Vagina (tissue), 2 donors: ENCODE measurements at regions not wholly inside any gene's neighbourhood (a gene's known extent, or its start where the extent isn't known, plus 50 kb on each side); places are given as distances from the start of the nearest gene placed in this dataset.

Experiments
- DNase-seq, 2 donors: peaks; one replicate each; pipeline ENCODE4 v3.0.0-alpha.2; 2017; ENCODE audit errors: extremely low spot score in 2 of 2
- H3K27ac ChIP-seq: fragments of 200-600 bp; sonication (generic); one replicate; pipeline ENCODE4 v1.5.1; 2019
- H3K27me3 ChIP-seq: fragments of 200-600 bp; sonication (generic); one replicate; pipeline ENCODE4 v1.5.1; 2019
- H3K36me3 ChIP-seq, 2 donors: fragments of 200-600 bp; sonication (generic); one replicate each; pipeline ENCODE4 v1.5.1; 2017 to 2019
- H3K4me1 ChIP-seq: fragments of 200-600 bp; sonication (generic); one replicate; pipeline ENCODE4 v1.5.1; 2019
- H3K4me3 ChIP-seq, 2 donors: fragments of 200-600 bp; sonication (generic); 1 replicate in 1 of 2; 2 replicates in 1 of 2; pipeline ENCODE4 v1.5.1; 2016 to 2019
- H3K9me3 ChIP-seq: fragments of 200-600 bp; sonication (generic); one replicate; pipeline ENCODE4 v1.5.1; 2019
- POLR2A ChIP-seq, 2 donors: fragments of 450-650 bp; IDR thresholded peaks; one replicate each; pipeline ENCODE4 v1.6.1; 2017; ENCODE audit warnings: antibody characterized with exemption in 2 of 2, mild to moderate bottlenecking in 2 of 2, moderate library complexity in 2 of 2
- POLR2AphosphoS5 ChIP-seq, 2 donors: sonication (generic); formaldehyde crosslinking; IDR thresholded peaks; one replicate each; pipeline ENCODE4 v1.9.0; 2017; ENCODE audit warnings: antibody characterized with exemption in 2 of 2, mild to moderate bottlenecking in 2 of 2, low read depth in 1 of 2; ENCODE audit not compliant: insufficient read depth in 1 of 2
- intact Hi-C: fragments of 100-400 bp; cut with DNase I; formaldehyde crosslinking; loops from one replicate; pipeline ENCODE4 v1.15.1; 2023
- TF ChIP-seq, protein P1 (sequence below), 3 experiments: fragments of 450-650 bp in 2 of 3; fragments of 200-600 bp in 1 of 3; sonication (generic) in 1 of 3; IDR thresholded peaks; one replicate each; pipeline ENCODE4 v1.5.1; 2017 to 2019; ENCODE audit warnings: antibody characterized with exemption in 3 of 3, mild to moderate bottlenecking in 2 of 3, moderate library complexity in 2 of 3

DNA sequence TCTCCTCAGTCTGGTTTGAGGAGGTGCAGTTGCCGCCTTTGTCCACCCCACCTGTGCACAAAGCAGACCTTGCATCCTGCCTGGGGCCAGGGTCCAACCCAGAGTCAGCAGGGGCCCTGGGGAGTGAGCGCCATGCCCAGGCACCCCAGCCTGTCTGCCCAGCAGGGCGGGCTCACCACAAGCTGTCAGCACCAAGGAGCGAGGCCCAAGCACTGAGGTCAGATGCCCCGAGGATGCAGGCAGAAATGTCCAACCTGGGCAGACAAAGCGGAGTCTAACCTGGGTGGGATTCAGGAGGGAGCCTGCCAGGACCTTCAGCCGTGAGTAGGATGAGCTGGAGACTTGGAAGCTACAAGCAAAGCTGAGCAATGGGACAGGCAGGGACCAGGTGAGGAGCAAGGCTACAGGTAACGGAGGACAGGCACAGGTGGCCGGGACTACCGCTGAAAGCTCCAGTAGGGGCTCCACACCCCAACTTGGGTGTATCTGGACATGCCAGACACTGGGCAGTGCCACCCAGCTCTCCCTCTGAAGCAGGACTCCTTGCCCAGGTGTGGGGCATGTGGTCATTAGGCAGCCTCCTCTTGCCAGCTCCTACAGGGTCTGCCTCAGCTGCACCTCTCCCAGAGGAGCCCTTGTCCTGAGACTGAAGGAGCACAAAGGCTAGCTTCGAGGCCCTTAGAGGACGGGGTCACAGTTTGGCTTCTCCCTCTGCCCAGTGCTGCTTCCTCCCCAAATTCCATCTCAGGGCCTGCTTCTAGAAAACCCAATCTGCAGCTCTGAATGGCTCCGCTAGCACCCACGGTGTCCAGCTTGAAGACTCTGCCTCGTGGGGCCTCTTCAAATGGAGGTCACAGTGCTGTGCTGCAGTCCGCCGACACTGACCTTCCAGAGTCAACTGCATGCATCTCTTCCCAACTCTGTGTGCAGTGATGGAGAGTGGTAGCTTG lies 210.6 kb upstream of the CDYL start:
- H3K4me3 ChIP-seq, result no peak overlapping the region
- H3K27me3 ChIP-seq, result no peaks in the 10 kb centered on the region
- H3K27ac ChIP-seq, result no peak overlapping the region
- H3K36me3 ChIP-seq, result no peaks in the 10 kb centered on the region
- intact Hi-C loops, result no loop called here
- peaks cover 3% of the 10 kb centered on the region for H3K9me3 ChIP-seq
- peak in 1 of 2 donors; percentile 83 for DNase-seq
- no peaks in the 10 kb centered on the region for H3K4me1 ChIP-seq
- no peak for TF ChIP-seq POLR2A (IDR thresholded peaks at IDR 0.05)
- TF ChIP-seq, protein P1, sequence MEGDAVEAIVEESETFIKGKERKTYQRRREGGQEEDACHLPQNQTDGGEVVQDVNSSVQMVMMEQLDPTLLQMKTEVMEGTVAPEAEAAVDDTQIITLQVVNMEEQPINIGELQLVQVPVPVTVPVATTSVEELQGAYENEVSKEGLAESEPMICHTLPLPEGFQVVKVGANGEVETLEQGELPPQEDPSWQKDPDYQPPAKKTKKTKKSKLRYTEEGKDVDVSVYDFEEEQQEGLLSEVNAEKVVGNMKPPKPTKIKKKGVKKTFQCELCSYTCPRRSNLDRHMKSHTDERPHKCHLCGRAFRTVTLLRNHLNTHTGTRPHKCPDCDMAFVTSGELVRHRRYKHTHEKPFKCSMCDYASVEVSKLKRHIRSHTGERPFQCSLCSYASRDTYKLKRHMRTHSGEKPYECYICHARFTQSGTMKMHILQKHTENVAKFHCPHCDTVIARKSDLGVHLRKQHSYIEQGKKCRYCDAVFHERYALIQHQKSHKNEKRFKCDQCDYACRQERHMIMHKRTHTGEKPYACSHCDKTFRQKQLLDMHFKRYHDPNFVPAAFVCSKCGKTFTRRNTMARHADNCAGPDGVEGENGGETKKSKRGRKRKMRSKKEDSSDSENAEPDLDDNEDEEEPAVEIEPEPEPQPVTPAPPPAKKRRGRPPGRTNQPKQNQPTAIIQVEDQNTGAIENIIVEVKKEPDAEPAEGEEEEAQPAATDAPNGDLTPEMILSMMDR (IDR thresholded peaks at IDR 0.05), result no peak
- TF ChIP-seq POLR2AphosphoS5 (IDR thresholded peaks at IDR 0.05; ENCODE audit: insufficient read depth in 1 of 2, low read depth in 1 of 2), result no peak

DNA sequence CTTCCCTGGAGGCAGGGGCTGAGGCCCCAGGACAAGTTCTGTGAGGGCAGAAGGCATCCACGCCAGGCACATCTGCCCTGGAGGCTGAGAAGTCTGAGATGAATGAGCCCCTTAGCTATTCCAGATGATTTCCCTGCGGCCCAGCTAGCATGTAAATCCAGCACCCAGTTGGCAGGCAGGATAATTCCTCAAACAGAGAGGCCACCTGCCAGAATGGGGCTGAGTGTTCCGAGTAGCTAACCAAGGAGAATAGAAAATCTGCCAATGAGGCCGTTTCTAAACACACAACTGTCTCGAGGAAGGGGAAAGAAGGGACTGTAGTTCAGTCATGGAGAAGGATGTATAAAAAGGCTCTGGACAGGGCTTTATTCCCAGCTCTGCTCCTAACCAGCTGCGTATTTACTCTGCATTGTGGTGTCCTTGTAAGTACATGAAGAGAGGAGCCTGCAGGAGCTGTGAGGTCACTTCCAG lies 211.4 kb upstream of the CDYL start:
- intact Hi-C loops, result no loop called here
- TF ChIP-seq POLR2A (IDR thresholded peaks at IDR 0.05), result no peak
- no peak for TF ChIP-seq POLR2AphosphoS5 (IDR thresholded peaks at IDR 0.05; ENCODE audit: insufficient read depth in 1 of 2, low read depth in 1 of 2)
- TF ChIP-seq, protein P1 (IDR thresholded peaks at IDR 0.05), result no peak
- H3K9me3 ChIP-seq, result no peaks in the 10 kb centered on the region
- peak in 1 of 2 donors; percentile 64 for DNase-seq
- H3K4me1 ChIP-seq, result no peaks in the 10 kb centered on the region
- H3K4me3 ChIP-seq, result no peak overlapping the region
- no peak overlapping the region for H3K27ac ChIP-seq
- H3K27me3 ChIP-seq, result no peaks in the 10 kb centered on the region
- no peaks in the 10 kb centered on the region for H3K36me3 ChIP-seq

DNA sequence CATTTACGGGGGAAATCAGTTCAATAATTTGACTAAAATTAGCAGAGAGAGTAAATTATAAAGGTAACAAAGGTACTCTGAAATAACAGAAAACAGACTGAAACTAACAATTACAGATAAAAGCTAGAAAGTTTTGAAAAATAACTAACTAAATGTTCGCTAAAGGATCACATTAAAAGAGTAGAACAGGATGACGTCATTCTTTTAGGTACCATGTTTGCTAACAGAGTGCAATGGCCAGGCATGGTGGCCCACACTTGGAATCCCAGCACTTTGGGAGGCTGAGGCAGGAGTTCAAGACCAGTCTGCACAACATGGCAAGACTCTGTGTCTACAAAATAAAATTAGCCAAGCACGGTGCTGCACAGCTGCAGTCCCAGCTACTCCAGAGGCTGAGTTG lies 212.3 kb upstream of the CDYL start:
- Histone ChIP-seq H3K9me3 (no peaks in the 10 kb centered on the region), H3K4me3 (no peak overlapping the region), H3K27ac (no peak overlapping the region), H3K36me3 (no peaks in the 10 kb centered on the region), H3K4me1 (no peaks in the 10 kb centered on the region), H3K27me3 (no peaks in the 10 kb centered on the region)
- intact Hi-C loops, result no loop called here
- DNase-seq, result peak in 1 of 2 donors; percentile 37
- TF ChIP-seq, protein P1 (IDR thresholded peaks at IDR 0.05), result no peak
- no peak for TF ChIP-seq POLR2AphosphoS5 (IDR thresholded peaks at IDR 0.05; ENCODE audit: insufficient read depth in 1 of 2, low read depth in 1 of 2)
- TF ChIP-seq POLR2A (IDR thresholded peaks at IDR 0.05), result no peak

DNA sequence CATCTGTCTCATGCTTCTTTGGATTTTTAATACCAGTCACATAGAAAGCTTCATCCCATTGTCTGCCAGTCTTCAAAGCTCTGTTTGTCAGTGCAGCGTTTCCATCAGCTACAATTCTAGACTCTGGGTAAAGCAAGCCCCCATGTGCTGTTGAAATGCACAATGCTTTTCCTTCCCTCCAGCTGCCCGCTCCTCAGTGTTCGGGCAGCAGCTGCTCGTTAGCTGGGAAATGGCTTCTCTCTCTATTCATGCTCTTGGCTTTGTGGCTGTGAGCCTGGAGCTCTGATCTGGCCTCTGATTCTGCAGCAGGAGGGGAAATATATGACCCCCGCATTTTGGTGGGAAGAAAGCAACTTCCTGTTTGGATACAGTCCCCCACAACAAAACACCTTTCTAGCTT lies 213.0 kb upstream of the CDYL start:
- Histone ChIP-seq H3K27me3 (no peaks in the 10 kb centered on the region), H3K9me3 (no peaks in the 10 kb centered on the region), H3K27ac (no peak overlapping the region), H3K4me3 (no peak overlapping the region), H3K4me1 (no peaks in the 10 kb centered on the region), H3K36me3 (no peaks in the 10 kb centered on the region)
- peak in 1 of 2 donors; percentile 27 for DNase-seq
- no peak for TF ChIP-seq POLR2AphosphoS5 (IDR thresholded peaks at IDR 0.05; ENCODE audit: insufficient read depth in 1 of 2, low read depth in 1 of 2)
- intact Hi-C loops, result no loop called here

DNA sequence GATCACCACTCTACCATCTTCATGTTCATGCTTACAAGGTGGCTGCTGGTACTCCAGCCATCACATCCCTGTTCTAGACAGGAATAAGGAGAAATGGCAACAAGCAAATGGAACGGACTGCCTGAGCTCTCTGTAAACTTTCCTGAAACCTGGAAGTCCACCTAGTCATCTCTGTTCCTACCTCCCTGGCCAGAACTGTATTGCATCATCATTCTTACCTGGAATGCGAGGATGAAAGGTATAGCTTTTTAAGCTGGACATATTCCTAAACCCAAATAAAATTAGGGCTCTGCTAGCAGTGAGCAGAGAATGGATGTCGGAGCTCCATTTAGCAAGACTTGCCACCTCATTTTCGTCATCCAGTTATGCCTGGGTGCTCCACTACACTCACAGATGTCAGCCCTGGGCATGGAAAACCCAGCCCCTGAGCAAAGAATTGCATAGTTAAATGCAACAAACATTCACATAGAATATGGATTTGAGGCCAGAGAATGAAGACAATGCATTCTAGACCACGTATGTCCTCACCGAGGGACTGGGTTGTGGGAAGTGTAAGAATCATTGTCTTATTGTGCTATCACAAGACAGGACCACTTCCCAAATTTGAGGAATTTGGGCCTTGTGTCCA lies 214.3 kb upstream of the CDYL start:
- Histone ChIP-seq H3K27me3 (no peaks in the 10 kb centered on the region), H3K36me3 (no peaks in the 10 kb centered on the region), H3K9me3 (no peaks in the 10 kb centered on the region), H3K4me1 (no peaks in the 10 kb centered on the region), H3K4me3 (no peak overlapping the region), H3K27ac (no peak overlapping the region)
- intact Hi-C loops, result no loop called here
- no peak for TF ChIP-seq POLR2A (IDR thresholded peaks at IDR 0.05)
- no peak for TF ChIP-seq POLR2AphosphoS5 (IDR thresholded peaks at IDR 0.05; ENCODE audit: insufficient read depth in 1 of 2, low read depth in 1 of 2)
- TF ChIP-seq, protein P1 (IDR thresholded peaks at IDR 0.05), result no peak
- DNase-seq, result no peak
